HepG2 (cell line): ENCODE measurements at regions not wholly inside any gene's neighbourhood (a gene's known extent, or its start where the extent isn't known, plus 50 kb on each side); places are given as distances from the start of the nearest gene placed in this dataset.

Source experiments
- ARHGAP35 ChIP-seq: sonication (generic); formaldehyde crosslinking; IDR thresholded peaks from 2 replicates; pipeline ENCODE4 v1.9.0; 2022; ENCODE audit warnings: mild to moderate bottlenecking, inconsistent platforms, moderate library complexity, missing genetic modification reagents, borderline replicate concordance
- CREBL2 ChIP-seq: sonication (generic); formaldehyde crosslinking; IDR thresholded peaks from 2 replicates; pipeline ENCODE4 v1.8.1; 2023; ENCODE audit warnings: missing genetic modification reagents, mild to moderate bottlenecking, borderline replicate concordance
- NCOR1 ChIP-seq: fragments of 200-600 bp; sonication (generic); IDR thresholded peaks from 2 replicates; pipeline ENCODE4 v1.7.0; 2017; ENCODE audit warnings: antibody characterized with exemption, low read length, borderline replicate concordance
- RAD21 ChIP-seq: fragments of 450-650 bp; formaldehyde crosslinking; IDR thresholded peaks from 2 replicates; pipeline ENCODE4 v1.5.0; 2020; ENCODE audit warnings: mild to moderate bottlenecking
- SNAPC2 ChIP-seq: sonication (generic); formaldehyde crosslinking; IDR thresholded peaks from 2 replicates; pipeline ENCODE4 v1.8.1; 2022; ENCODE audit warnings: mild to moderate bottlenecking, missing genetic modification reagents
- U2AF1 ChIP-seq: fragments of 200-400 bp; formaldehyde crosslinking; optimal IDR thresholded peaks from 2 replicates; pipeline ENCODE3; 2017; ENCODE audit warnings: mild to moderate bottlenecking, low read depth, low read length
- ZNF350 ChIP-seq: sonication (generic); formaldehyde crosslinking; IDR thresholded peaks from 2 replicates; pipeline ENCODE4 v1.4.0; 2020; ENCODE audit warnings: mild to moderate bottlenecking, low read depth, missing genetic modification reagents, borderline replicate concordance
- ZNF558 ChIP-seq: sonication (generic); formaldehyde crosslinking; IDR thresholded peaks from 2 replicates; pipeline ENCODE4 v1.9.0; 2022; ENCODE audit warnings: mild to moderate bottlenecking, missing genetic modification reagents, borderline replicate concordance
- TF ChIP-seq, protein P1 (sequence below): sonication (generic); formaldehyde crosslinking; IDR thresholded peaks from 2 replicates; pipeline ENCODE4 v1.5.0; 2020; ENCODE audit warnings: mild to moderate bottlenecking, missing genetic modification reagents, moderate library complexity

DNA sequence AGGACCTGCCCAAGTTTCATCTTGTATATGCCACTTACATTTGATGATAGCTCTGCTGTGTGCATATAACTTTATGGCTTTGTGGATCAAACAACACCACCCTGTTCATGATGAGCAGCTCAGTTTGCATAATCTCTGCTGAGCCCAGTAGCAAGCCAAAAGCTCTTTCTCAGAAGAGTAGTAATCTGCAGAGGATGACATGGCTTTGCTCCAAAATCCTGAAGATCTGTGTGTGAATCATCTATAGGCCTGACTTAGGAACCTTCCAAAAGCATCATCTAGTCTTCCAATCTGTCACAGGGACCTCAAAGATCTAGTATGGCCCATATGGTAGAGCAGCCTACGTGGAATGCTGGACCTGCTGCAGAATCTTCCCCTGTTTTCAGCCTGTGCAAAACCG lies 394.6 kb downstream of the PSAT1 start:
- TF ChIP-seq CREBL2 (CRISPR knock-in tag) (no peak), U2AF1 (no peak), ZNF558 (CRISPR knock-in tag) (no peak), NCOR1 (no peak), ZNF350 (CRISPR knock-in tag) (no peak), ARHGAP35 (no peak), SNAPC2 (no peak), RAD21 (CRISPR knock-in tag) (no peak)
- TF ChIP-seq, protein P1, sequence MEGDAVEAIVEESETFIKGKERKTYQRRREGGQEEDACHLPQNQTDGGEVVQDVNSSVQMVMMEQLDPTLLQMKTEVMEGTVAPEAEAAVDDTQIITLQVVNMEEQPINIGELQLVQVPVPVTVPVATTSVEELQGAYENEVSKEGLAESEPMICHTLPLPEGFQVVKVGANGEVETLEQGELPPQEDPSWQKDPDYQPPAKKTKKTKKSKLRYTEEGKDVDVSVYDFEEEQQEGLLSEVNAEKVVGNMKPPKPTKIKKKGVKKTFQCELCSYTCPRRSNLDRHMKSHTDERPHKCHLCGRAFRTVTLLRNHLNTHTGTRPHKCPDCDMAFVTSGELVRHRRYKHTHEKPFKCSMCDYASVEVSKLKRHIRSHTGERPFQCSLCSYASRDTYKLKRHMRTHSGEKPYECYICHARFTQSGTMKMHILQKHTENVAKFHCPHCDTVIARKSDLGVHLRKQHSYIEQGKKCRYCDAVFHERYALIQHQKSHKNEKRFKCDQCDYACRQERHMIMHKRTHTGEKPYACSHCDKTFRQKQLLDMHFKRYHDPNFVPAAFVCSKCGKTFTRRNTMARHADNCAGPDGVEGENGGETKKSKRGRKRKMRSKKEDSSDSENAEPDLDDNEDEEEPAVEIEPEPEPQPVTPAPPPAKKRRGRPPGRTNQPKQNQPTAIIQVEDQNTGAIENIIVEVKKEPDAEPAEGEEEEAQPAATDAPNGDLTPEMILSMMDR (CRISPR knock-in tag) = no peak
